ENCODE measurements at regions not wholly inside any gene's neighbourhood (a gene's known extent, or its start where the extent isn't known, plus 50 kb on each side); places are given as distances from the start of the nearest gene placed in this dataset.
"Not testable (repeated sequence)": the region's sequence is repeated elsewhere in the genome, so short reads cannot be mapped to it uniquely, and the experiment has no call there.

DNA sequence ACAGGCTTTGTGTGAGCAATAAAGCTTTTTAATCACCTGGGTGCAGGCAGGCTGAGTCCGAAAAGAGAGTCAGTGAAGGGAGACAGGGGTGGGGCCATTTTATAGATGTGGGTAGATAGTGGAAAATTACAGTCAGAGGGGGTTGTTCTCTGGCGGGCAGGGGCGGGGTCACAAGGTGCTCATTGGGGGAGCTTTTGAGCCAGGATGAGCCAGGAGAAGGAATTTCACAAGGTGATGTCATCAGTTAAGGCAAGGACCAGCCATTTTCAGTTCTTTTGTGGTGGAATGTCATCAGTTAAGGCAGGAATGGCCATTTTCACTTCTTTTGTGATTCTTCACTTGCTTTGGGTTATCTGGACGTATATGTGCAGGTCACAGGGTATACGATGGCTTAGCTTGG is 571.3 kb upstream of the PCDH7 start:
- H3K27me3 ChIP-seq (ENCODE audit: control insufficient read depth, insufficient read depth, low read length); H3K9me3 ChIP-seq (ENCODE audit: control insufficient read depth, insufficient read depth, low read length); DNase-seq (ENCODE audit: low read depth in 4 of 6, low spot score in 6 of 6); H3K27ac ChIP-seq (ENCODE audit: low read depth, low read length); H3K4me3 ChIP-seq (ENCODE audit: low read depth, low read length); H3K4me1 ChIP-seq (ENCODE audit: control insufficient read depth, insufficient read depth, low read length); H3K36me3 ChIP-seq (ENCODE audit: control insufficient read depth, insufficient read depth, low read length): not testable (repeated sequence)
- WGBS (ENCODE audit: insufficient coverage) = 96% methylated on average over 3 of the region's 5 CpGs

DNA sequence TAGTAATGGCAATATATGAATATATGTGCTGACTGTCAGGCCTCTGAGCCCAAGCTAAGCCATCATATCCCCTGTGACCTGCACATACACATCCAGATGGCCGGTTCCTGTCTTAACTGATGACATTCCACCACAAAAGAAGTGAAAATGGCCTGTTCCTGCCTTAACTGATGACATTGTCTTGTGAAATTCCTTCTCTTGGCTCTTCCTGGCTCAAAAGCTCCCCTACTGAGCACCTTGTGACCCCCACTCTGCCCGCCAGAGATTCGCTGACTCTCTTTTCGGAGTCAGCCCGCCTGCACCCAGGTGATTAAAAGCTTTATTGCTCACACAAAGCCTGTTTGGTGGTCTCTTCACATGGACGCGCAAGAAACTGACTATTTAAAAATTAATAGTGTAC is 570.6 kb upstream of the PCDH7 start:
- H3K4me3 ChIP-seq (ENCODE audit: low read depth, low read length); H3K9me3 ChIP-seq (ENCODE audit: control insufficient read depth, insufficient read depth, low read length); H3K27me3 ChIP-seq (ENCODE audit: control insufficient read depth, insufficient read depth, low read length); H3K4me1 ChIP-seq (ENCODE audit: control insufficient read depth, insufficient read depth, low read length); H3K36me3 ChIP-seq (ENCODE audit: control insufficient read depth, insufficient read depth, low read length); DNase-seq (ENCODE audit: low read depth in 4 of 6, low spot score in 6 of 6); H3K27ac ChIP-seq (ENCODE audit: low read depth, low read length): not testable (repeated sequence)
- WGBS (ENCODE audit: insufficient coverage) = 77% methylated on average over 1 of the region's 7 CpGs

DNA sequence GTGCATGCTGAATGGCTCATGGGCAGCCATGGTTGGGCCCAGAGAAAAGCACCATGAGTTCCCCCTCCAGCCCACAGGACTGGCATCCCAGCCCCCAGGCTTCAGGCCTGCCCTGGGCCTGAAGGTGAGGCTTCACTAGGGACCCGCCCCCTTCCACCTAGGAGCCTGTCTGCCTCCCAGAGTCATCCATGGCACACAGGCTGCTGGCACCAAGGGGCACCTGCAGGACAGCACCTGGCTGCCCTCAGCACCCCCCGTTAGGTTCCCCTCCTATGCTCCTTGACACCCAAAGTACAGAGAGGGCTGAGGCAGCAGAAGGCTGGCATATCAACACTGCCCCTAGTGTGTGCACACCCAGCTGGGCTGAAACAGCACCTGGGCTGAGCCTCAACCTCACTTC is 566.7 kb upstream of the PCDH7 start:
- Histone ChIP-seq H3K9me3 (ENCODE audit: control insufficient read depth, insufficient read depth, low read length) (no peaks in the 10 kb centered on the region), H3K27me3 (ENCODE audit: control insufficient read depth, insufficient read depth, low read length) (no peaks in the 10 kb centered on the region), H3K36me3 (ENCODE audit: control insufficient read depth, insufficient read depth, low read length) (no peaks in the 10 kb centered on the region), H3K27ac (ENCODE audit: low read depth, low read length) (no peak overlapping the region), H3K4me1 (ENCODE audit: control insufficient read depth, insufficient read depth, low read length) (no peaks in the 10 kb centered on the region), H3K4me3 (ENCODE audit: low read depth, low read length) (no peak overlapping the region)
- DNase-seq (ENCODE audit: low read depth in 4 of 6, low spot score in 6 of 6) = no peak
- 93% methylated on average over 2 of the region's 2 CpGs for WGBS (ENCODE audit: insufficient coverage)

DNA sequence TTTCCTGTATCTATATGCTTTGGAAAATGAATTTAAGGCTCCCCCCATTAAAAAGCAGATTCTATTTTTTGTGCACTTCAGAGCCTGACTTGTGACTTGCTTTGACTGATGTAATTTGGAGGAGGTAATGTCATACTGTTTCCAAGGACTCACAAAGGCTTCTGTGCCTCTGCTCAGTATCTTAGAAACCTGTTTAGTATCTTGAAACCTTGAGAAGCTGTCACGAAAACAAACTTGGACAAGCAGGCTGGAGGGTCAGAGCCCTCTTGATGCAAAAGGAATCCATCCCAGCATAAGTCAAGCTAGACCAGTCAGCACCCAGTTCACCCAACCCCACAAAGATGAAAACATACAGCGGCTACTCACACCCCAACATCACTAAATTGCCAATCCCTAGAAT is 560.0 kb upstream of the PCDH7 start:
- no peak overlapping the region for H3K27ac ChIP-seq (ENCODE audit: low read depth, low read length)
- 36% methylated on average over 1 of the region's 2 CpGs for WGBS (ENCODE audit: insufficient coverage)
- no peaks in the 10 kb centered on the region for H3K36me3 ChIP-seq (ENCODE audit: control insufficient read depth, insufficient read depth, low read length)
- DNase-seq (ENCODE audit: low read depth in 4 of 6, low spot score in 6 of 6) = no peak
- no peaks in the 10 kb centered on the region for H3K4me1 ChIP-seq (ENCODE audit: control insufficient read depth, insufficient read depth, low read length)
- no peak overlapping the region for H3K4me3 ChIP-seq (ENCODE audit: low read depth, low read length)
- no peaks in the 10 kb centered on the region for H3K27me3 ChIP-seq (ENCODE audit: control insufficient read depth, insufficient read depth, low read length)
- H3K9me3 ChIP-seq (ENCODE audit: control insufficient read depth, insufficient read depth, low read length) = no peaks in the 10 kb centered on the region

DNA sequence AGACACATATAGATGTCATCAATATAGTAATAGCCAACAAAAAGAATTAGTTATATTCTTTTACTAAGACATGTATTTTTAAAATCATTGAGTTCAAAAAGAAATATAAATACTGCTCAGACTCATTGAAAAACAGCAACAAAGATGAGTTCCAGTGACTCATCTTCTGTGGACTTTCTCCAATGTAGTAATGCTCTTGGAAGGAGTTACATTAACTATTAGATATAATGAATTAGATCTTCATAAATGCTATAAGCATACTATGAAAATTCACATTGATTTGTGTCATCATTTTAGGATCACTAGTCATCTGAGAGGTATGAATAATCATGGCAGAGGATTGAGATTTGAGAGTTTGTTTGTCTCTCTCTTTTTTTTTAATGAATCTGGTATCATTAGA is 547.8 kb upstream of the PCDH7 start:
- Histone ChIP-seq H3K36me3 (ENCODE audit: control insufficient read depth, insufficient read depth, low read length) (no peaks in the 10 kb centered on the region), H3K9me3 (ENCODE audit: control insufficient read depth, insufficient read depth, low read length) (no peaks in the 10 kb centered on the region), H3K27ac (ENCODE audit: low read depth, low read length) (no peak overlapping the region), H3K4me3 (ENCODE audit: low read depth, low read length) (no peak overlapping the region), H3K27me3 (ENCODE audit: control insufficient read depth, insufficient read depth, low read length) (no peaks in the 10 kb centered on the region), H3K4me1 (ENCODE audit: control insufficient read depth, insufficient read depth, low read length) (no peaks in the 10 kb centered on the region)
- no peak for DNase-seq (ENCODE audit: low read depth in 4 of 6, low spot score in 6 of 6)

DNA sequence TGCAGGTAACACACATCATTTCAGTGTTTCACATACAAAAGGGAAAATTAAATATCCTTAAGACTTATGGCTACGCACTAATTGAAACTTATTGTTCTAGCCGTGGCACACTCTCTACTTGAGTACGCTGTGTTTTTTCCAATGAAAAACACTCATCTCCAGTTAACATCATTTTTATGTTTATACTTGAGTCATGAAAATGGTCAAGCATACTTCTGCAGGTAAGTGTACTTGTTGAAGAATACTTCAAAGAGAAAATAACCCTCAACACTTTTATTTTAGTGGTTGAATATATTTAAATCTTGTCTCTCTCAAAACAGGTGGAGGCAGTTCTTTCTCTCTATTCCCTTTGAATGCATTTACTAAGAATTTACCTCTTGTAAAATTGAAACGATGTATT is 538.7 kb upstream of the PCDH7 start:
- no peak for DNase-seq (ENCODE audit: low read depth in 4 of 6, low spot score in 6 of 6)
- no peaks in the 10 kb centered on the region for H3K4me1 ChIP-seq (ENCODE audit: control insufficient read depth, insufficient read depth, low read length)
- H3K9me3 ChIP-seq (ENCODE audit: control insufficient read depth, insufficient read depth, low read length) = no peaks in the 10 kb centered on the region
- H3K4me3 ChIP-seq (ENCODE audit: low read depth, low read length) = no peak overlapping the region
- no peak overlapping the region for H3K27ac ChIP-seq (ENCODE audit: low read depth, low read length)
- no CpG with 5 or more reads among the region's 4 CpGs for WGBS (ENCODE audit: insufficient coverage)
- H3K27me3 ChIP-seq (ENCODE audit: control insufficient read depth, insufficient read depth, low read length) = no peaks in the 10 kb centered on the region
- no peaks in the 10 kb centered on the region for H3K36me3 ChIP-seq (ENCODE audit: control insufficient read depth, insufficient read depth, low read length)

DNA sequence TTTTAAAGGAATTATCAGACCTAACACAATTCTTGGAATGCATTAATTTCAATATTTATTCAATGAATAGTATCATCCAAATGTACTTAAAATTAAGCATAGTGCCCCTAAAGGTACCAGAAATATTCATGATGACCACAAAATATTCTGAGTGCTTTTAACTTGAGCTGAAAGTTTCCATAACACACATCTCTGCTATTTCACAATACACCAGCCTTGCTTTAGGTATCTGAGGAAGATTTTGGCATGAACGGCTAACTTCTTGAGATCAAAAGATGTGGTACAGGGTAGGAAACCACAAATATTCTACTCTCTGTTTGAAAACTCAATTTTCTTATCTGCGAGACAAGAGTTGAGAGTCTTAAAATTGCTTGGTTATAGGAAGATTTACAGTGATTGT is 538.3 kb upstream of the PCDH7 start:
- no peaks in the 10 kb centered on the region for H3K4me1 ChIP-seq (ENCODE audit: control insufficient read depth, insufficient read depth, low read length)
- H3K27ac ChIP-seq (ENCODE audit: low read depth, low read length) = no peak overlapping the region
- no peak for DNase-seq (ENCODE audit: low read depth in 4 of 6, low spot score in 6 of 6)
- no peaks in the 10 kb centered on the region for H3K36me3 ChIP-seq (ENCODE audit: control insufficient read depth, insufficient read depth, low read length)
- no peaks in the 10 kb centered on the region for H3K27me3 ChIP-seq (ENCODE audit: control insufficient read depth, insufficient read depth, low read length)
- no peak overlapping the region for H3K4me3 ChIP-seq (ENCODE audit: low read depth, low read length)
- WGBS (ENCODE audit: insufficient coverage) = no CpG with 5 or more reads among the region's 2 CpGs
- no peaks in the 10 kb centered on the region for H3K9me3 ChIP-seq (ENCODE audit: control insufficient read depth, insufficient read depth, low read length)

DNA sequence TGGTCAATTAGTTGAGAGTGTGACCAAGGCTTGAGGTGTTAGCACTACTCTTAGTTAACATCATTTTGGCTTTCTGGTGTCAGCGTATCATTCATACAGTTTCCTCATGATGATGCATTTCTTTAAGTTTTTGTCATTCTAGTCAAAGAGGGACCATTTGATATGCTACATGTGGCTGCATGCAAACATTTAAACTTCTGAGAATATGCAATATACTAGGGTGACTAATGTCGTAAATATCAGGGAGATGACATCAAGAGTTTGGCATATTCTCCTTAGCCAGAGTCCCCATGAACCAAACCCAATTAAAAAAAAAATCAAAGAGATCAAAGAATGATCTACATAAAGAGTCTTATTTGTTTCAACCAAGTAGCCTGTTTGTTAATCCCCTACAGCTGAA is 537.4 kb upstream of the PCDH7 start:
- Histone ChIP-seq H3K27me3 (ENCODE audit: control insufficient read depth, insufficient read depth, low read length) (no peaks in the 10 kb centered on the region), H3K36me3 (ENCODE audit: control insufficient read depth, insufficient read depth, low read length) (no peaks in the 10 kb centered on the region), H3K27ac (ENCODE audit: low read depth, low read length) (no peak overlapping the region), H3K4me3 (ENCODE audit: low read depth, low read length) (no peak overlapping the region), H3K4me1 (ENCODE audit: control insufficient read depth, insufficient read depth, low read length) (no peaks in the 10 kb centered on the region), H3K9me3 (ENCODE audit: control insufficient read depth, insufficient read depth, low read length) (no peaks in the 10 kb centered on the region)
- DNase-seq (ENCODE audit: low read depth in 4 of 6, low spot score in 6 of 6) = no peak
- no CpG with 5 or more reads among the region's 2 CpGs for WGBS (ENCODE audit: insufficient coverage)

DNA sequence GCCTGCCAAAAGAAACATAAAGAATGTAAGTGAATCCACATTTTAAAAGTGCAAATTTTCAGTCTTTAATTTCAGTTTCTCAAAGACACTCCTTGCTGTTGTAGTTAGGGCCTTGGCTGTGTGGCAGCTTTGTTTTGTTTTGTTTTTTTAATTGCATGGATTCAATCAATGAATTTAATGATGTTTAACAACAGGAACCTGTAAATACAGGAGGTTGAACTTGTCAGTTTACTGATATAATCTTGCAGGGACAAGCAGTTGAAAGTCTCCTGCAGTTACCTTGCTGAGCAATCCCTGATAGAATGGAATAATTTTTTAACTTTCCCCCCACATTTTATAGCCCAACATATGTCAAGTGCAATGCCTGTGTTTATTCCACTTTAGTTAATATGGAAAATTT is 528.3 kb upstream of the PCDH7 start:
- no peaks in the 10 kb centered on the region for H3K9me3 ChIP-seq (ENCODE audit: control insufficient read depth, insufficient read depth, low read length)
- no peak overlapping the region for H3K27ac ChIP-seq (ENCODE audit: low read depth, low read length)
- DNase-seq (ENCODE audit: low read depth in 4 of 6, low spot score in 6 of 6) = no peak
- no peak overlapping the region for H3K4me3 ChIP-seq (ENCODE audit: low read depth, low read length)
- no peaks in the 10 kb centered on the region for H3K27me3 ChIP-seq (ENCODE audit: control insufficient read depth, insufficient read depth, low read length)
- H3K36me3 ChIP-seq (ENCODE audit: control insufficient read depth, insufficient read depth, low read length) = no peaks in the 10 kb centered on the region
- no peaks in the 10 kb centered on the region for H3K4me1 ChIP-seq (ENCODE audit: control insufficient read depth, insufficient read depth, low read length)

DNA sequence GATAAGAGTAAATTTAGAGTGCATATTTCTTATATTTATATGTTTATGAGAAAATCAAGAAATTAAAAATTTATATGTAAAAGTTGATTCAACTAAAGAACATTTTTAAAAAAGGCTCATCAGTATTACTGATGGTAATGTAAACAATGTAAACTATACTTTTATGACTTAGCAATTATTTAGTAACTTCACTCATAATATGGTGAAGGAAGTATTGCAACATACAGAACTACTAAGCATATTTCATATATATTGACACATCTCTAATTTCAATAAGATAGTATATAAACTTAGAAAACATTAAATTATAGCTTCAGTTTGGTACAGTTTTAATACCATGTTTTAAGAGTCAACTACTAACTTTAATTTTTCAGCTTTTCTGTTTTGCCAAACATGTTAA is 512.8 kb upstream of the PCDH7 start:
- Histone ChIP-seq H3K36me3 (ENCODE audit: control insufficient read depth, insufficient read depth, low read length) (no peaks in the 10 kb centered on the region), H3K27ac (ENCODE audit: low read depth, low read length) (no peak overlapping the region), H3K4me3 (ENCODE audit: low read depth, low read length) (no peak overlapping the region), H3K9me3 (ENCODE audit: control insufficient read depth, insufficient read depth, low read length) (peaks cover 6% of the 10 kb centered on the region), H3K4me1 (ENCODE audit: control insufficient read depth, insufficient read depth, low read length) (no peaks in the 10 kb centered on the region), H3K27me3 (ENCODE audit: control insufficient read depth, insufficient read depth, low read length) (no peaks in the 10 kb centered on the region)
- DNase-seq (ENCODE audit: low read depth in 4 of 6, low spot score in 6 of 6) = no peak
